OCI-LY7 (cell line): ENCODE measurements at regions not wholly inside any gene's neighbourhood (a gene's known extent, or its start where the extent isn't known, plus 50 kb on each side); places are given as distances from the start of the nearest gene placed in this dataset.

Source experiments
- CTCF ChIP-seq: fragments of 200-600 bp; sonication (generic); conservative IDR thresholded peaks from 2 replicates; pipeline ENCODE4 v1.5.1; 2014; ENCODE audit warnings: mild to moderate bottlenecking, antibody characterized with exemption, low read length, moderate library complexity, mixed read lengths
- EZH2phosphoT487 ChIP-seq: fragments of 200-600 bp; sonication (generic); IDR thresholded peaks from 2 replicates; pipeline ENCODE4 v1.6.1; 2018; ENCODE audit warnings: low read depth, borderline replicate concordance, mild to moderate bottlenecking, mixed run types, antibody characterized with exemption, low read length, moderate library complexity, mixed read lengths

GRCh38 chr13:65168026-65168425, 2062.1 kb downstream of the PCDH9 start:
- TF ChIP-seq CTCF (no peak), EZH2phosphoT487 (no peak)
